ENCODE measurements at regions not wholly inside any gene's neighbourhood (a gene's known extent, or its start where the extent isn't known, plus 50 kb on each side); places are given as distances from the start of the nearest gene placed in this dataset.

DNA sequence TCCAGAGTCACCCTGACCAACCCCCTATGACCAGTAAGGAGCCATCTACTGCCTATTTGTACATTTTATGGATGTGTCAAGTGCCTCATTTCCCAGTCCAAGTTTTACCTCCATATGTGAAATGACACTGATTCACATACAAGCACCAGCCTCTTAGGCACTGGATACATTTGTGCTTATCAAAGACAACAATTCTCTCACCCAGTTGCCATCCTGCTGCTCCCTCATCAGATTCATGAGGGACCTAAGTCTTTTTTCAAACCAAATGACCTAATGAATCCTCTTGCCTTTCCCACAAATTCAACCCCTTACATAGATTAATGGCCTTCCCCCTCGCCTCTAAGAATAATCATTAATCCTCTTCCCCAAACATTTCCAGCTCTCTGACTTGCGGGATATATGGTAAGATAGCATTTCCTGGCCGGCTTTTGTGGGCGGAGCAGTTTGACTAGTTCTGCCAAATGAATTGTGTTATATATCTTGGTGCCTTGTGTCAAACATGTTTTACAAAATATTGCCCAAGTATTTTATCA lies 233.9 kb downstream of the ARAP2 start:
- Mint-ChIP-seq H3K27ac (no peak overlapping the region), H3K4me3 (no peak overlapping the region), H3K36me3 (no peaks in the 10 kb centered on the region), H3K4me1 (no peaks in the 10 kb centered on the region), H3K9me3 (peaks cover 0 to 2% of the 10 kb centered on the region in 2 donors), H3K27me3 (ENCODE audit: low read depth in 2 of 2) (no peaks in the 10 kb centered on the region)
- H3K36me3 ChIP-seq (ENCODE audit: control insufficient read depth, insufficient read depth, low read length): no peaks in the 10 kb centered on the region
- intact Hi-C loops (cut with micrococcal nuclease): no loop called here
- H3K27ac ChIP-seq (ENCODE audit: low read length): no peak overlapping the region
- no peaks in the 10 kb centered on the region for H3K27me3 ChIP-seq (ENCODE audit: control insufficient read depth, insufficient read depth, low read length)
- TF ChIP-seq, protein P1, sequence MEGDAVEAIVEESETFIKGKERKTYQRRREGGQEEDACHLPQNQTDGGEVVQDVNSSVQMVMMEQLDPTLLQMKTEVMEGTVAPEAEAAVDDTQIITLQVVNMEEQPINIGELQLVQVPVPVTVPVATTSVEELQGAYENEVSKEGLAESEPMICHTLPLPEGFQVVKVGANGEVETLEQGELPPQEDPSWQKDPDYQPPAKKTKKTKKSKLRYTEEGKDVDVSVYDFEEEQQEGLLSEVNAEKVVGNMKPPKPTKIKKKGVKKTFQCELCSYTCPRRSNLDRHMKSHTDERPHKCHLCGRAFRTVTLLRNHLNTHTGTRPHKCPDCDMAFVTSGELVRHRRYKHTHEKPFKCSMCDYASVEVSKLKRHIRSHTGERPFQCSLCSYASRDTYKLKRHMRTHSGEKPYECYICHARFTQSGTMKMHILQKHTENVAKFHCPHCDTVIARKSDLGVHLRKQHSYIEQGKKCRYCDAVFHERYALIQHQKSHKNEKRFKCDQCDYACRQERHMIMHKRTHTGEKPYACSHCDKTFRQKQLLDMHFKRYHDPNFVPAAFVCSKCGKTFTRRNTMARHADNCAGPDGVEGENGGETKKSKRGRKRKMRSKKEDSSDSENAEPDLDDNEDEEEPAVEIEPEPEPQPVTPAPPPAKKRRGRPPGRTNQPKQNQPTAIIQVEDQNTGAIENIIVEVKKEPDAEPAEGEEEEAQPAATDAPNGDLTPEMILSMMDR (IDR thresholded peaks at IDR 0.05): no peak
- H3K9me3 ChIP-seq (ENCODE audit: control insufficient read depth, insufficient read depth, low read length): no peaks in the 10 kb centered on the region
- WGBS (ENCODE audit: insufficient coverage): 100% methylated on average over 2 of the region's 4 CpGs
- DNase-seq (no peak), ATAC-seq (no peak)
- no peaks in the 10 kb centered on the region for H3K4me1 ChIP-seq (ENCODE audit: control insufficient read depth, insufficient read depth, low read length)
- no peak overlapping the region for H3K4me3 ChIP-seq (ENCODE audit: low read length)

DNA sequence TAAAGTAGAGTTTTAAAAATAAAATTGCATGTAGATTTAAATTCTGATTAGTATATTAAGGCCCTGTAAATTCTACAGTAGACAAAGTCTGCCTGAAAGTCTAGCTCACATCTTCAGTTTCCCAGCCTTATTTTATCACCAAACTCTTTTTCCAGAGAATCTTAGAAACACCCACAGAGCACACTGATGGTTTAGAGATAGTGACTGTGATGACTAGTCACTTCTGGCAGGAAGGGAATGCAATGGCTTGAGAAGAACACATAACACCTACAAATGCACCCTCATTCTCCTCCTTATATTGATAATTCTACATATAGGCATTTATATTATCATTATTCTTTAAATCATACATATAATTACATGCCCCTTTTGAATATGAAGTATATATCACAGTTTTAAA lies 232.9 kb downstream of the ARAP2 start:
- H3K36me3 Mint-ChIP-seq: no peaks in the 10 kb centered on the region
- H3K4me3 Mint-ChIP-seq: no peak overlapping the region
- H3K4me3 ChIP-seq (ENCODE audit: low read length): no peak overlapping the region
- H3K27ac Mint-ChIP-seq: no peak overlapping the region
- peaks cover 0 to 2% of the 10 kb centered on the region in 2 donors for H3K9me3 Mint-ChIP-seq
- no peaks in the 10 kb centered on the region for H3K4me1 ChIP-seq (ENCODE audit: control insufficient read depth, insufficient read depth, low read length)
- no peak overlapping the region for H3K27ac ChIP-seq (ENCODE audit: low read length)
- no peaks in the 10 kb centered on the region for H3K4me1 Mint-ChIP-seq
- H3K36me3 ChIP-seq (ENCODE audit: control insufficient read depth, insufficient read depth, low read length): no peaks in the 10 kb centered on the region
- ATAC-seq (no peak), DNase-seq (no peak)
- H3K27me3 ChIP-seq (ENCODE audit: control insufficient read depth, insufficient read depth, low read length): no peaks in the 10 kb centered on the region
- TF ChIP-seq, protein P1 (IDR thresholded peaks at IDR 0.05): no peak
- intact Hi-C loops (cut with micrococcal nuclease): no loop called here
- no peaks in the 10 kb centered on the region for H3K27me3 Mint-ChIP-seq (ENCODE audit: low read depth in 2 of 2)
- no peaks in the 10 kb centered on the region for H3K9me3 ChIP-seq (ENCODE audit: control insufficient read depth, insufficient read depth, low read length)

DNA sequence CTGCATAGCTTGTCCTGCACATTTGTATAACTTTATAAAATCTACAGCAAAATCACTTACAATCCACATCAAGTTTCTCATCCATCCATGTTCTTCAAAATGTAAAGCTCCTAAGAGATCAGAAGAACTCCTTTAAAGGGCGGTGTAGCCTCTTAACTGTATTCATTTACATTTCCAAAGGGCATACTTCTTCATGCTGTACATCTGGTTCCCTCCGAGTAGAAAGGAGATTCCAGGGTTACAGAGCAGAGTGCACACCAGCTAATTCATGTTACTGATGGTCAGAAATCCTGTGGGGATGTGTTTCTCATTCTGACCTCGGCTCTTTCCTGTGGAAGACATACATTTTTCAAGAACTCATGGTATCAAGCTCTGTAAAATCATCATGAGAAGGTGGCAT lies 231.8 kb downstream of the ARAP2 start:
- H3K4me1 ChIP-seq (ENCODE audit: control insufficient read depth, insufficient read depth, low read length): no peaks in the 10 kb centered on the region
- Mint-ChIP-seq H3K4me3 (no peak overlapping the region), H3K4me1 (no peaks in the 10 kb centered on the region), H3K36me3 (no peaks in the 10 kb centered on the region), H3K27me3 (ENCODE audit: low read depth in 2 of 2) (no peaks in the 10 kb centered on the region), H3K27ac (no peak overlapping the region), H3K9me3 (peaks cover 0 to 2% of the 10 kb centered on the region in 2 donors)
- H3K27me3 ChIP-seq (ENCODE audit: control insufficient read depth, insufficient read depth, low read length): no peaks in the 10 kb centered on the region
- TF ChIP-seq, protein P1 (IDR thresholded peaks at IDR 0.05): no peak
- intact Hi-C loops (cut with micrococcal nuclease): no loop called here
- H3K9me3 ChIP-seq (ENCODE audit: control insufficient read depth, insufficient read depth, low read length): no peaks in the 10 kb centered on the region
- no peak overlapping the region for H3K27ac ChIP-seq (ENCODE audit: low read length)
- DNase-seq (no peak), ATAC-seq (no peak)
- WGBS (ENCODE audit: insufficient coverage): 84% methylated on average over 3 of the region's 3 CpGs
- no peaks in the 10 kb centered on the region for H3K36me3 ChIP-seq (ENCODE audit: control insufficient read depth, insufficient read depth, low read length)
- no peak overlapping the region for H3K4me3 ChIP-seq (ENCODE audit: low read length)

DNA sequence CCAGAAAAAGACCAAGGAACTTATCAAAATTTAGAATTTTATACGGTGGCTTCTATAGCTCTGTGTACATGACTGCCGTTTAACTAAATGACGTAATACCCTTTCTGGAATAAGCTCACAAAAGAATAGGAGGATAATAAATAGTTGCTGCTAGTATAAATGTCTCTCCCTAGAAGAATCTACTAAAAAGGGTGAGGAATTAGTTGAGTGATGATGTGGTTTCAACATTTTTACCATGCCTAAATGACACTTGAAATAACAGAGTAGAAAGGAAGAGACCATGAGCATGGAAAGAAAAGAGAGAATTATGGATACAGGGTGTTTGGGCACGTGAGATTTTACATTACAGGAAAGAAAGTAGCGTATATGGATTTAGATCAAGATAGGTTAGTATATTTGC lies 231.1 kb downstream of the ARAP2 start:
- Mint-ChIP-seq H3K27me3 (ENCODE audit: low read depth in 2 of 2) (no peaks in the 10 kb centered on the region), H3K9me3 (peaks cover 0 to 2% of the 10 kb centered on the region in 2 donors), H3K36me3 (no peaks in the 10 kb centered on the region), H3K4me3 (no peak overlapping the region), H3K4me1 (no peaks in the 10 kb centered on the region), H3K27ac (no peak overlapping the region)
- Histone ChIP-seq H3K36me3 (ENCODE audit: control insufficient read depth, insufficient read depth, low read length) (no peaks in the 10 kb centered on the region), H3K4me1 (ENCODE audit: control insufficient read depth, insufficient read depth, low read length) (no peaks in the 10 kb centered on the region), H3K27me3 (ENCODE audit: control insufficient read depth, insufficient read depth, low read length) (no peaks in the 10 kb centered on the region), H3K9me3 (ENCODE audit: control insufficient read depth, insufficient read depth, low read length) (no peaks in the 10 kb centered on the region), H3K4me3 (ENCODE audit: low read length) (no peak overlapping the region), H3K27ac (ENCODE audit: low read length) (no peak overlapping the region)
- DNase-seq: no peak
- no peak for ATAC-seq
- TF ChIP-seq, protein P1 (IDR thresholded peaks at IDR 0.05): no peak
- WGBS (ENCODE audit: insufficient coverage): 90% methylated on average over 5 of the region's 5 CpGs
- intact Hi-C loops (cut with micrococcal nuclease): no loop called here

Measured in natural killer cell (primary cell).